ENCODE measurements at regions not wholly inside any gene's neighbourhood (a gene's known extent, or its start where the extent isn't known, plus 50 kb on each side); places are given as distances from the start of the nearest gene placed in this dataset.
"Not testable (repeated sequence)": the region's sequence is repeated elsewhere in the genome, so short reads cannot be mapped to it uniquely, and the experiment has no call there.

DNA sequence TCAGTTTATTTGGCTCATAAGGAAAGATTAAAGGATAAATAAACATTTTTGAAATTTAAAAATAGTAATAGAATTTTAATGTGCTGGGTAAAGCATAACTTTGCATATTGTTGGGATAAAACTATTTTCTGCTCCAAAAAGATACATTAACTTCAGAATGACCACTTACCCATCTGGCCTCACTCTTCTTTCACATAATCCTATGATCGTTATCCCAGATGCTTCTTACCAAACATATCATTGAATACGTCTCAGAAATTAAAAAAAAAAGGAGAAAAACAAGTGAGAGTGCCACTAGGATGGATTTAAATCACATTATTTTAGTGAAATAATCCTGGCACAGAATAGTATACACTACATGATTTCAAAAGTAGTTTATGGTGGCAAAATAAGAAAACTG is 677.5 kb upstream of the ZWINT start:
- intact Hi-C loops (cut with micrococcal nuclease): no loop called here
- Histone ChIP-seq H3K4me1 (no peaks in the 10 kb centered on the region), H3K27ac (replicated peaks) (no peak overlapping the region), H3K36me3 (no peaks in the 10 kb centered on the region), H3K27me3 (ENCODE audit: low read depth) (no peaks in the 10 kb centered on the region), H3K9me3 (replicated peaks) (no peaks in the 10 kb centered on the region), H3K4me3 (no peak overlapping the region)
- no peak for DNase-seq
- TF ChIP-seq, protein P1, sequence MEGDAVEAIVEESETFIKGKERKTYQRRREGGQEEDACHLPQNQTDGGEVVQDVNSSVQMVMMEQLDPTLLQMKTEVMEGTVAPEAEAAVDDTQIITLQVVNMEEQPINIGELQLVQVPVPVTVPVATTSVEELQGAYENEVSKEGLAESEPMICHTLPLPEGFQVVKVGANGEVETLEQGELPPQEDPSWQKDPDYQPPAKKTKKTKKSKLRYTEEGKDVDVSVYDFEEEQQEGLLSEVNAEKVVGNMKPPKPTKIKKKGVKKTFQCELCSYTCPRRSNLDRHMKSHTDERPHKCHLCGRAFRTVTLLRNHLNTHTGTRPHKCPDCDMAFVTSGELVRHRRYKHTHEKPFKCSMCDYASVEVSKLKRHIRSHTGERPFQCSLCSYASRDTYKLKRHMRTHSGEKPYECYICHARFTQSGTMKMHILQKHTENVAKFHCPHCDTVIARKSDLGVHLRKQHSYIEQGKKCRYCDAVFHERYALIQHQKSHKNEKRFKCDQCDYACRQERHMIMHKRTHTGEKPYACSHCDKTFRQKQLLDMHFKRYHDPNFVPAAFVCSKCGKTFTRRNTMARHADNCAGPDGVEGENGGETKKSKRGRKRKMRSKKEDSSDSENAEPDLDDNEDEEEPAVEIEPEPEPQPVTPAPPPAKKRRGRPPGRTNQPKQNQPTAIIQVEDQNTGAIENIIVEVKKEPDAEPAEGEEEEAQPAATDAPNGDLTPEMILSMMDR (IDR thresholded peaks at IDR 0.05; ENCODE audit: borderline replicate concordance): no peak

DNA sequence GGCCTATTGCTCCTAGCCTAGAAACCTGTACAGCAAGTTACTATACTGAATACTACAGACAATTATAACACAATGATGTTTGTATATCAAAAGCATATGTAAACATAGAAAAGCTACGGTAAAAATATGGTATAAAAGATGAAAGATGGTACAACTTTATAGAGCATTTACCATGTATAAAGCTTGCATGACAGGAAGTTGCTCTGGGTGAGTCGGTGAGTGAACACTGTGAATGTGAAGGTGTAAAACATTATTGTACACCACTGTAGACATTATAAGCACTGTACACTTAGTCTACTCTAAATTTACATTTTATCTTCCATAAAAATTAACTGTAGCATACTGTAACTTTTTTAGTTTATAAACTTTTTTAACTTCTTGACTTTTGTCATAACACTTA is 674.3 kb upstream of the ZWINT start:
- DNase-seq: no peak
- Histone ChIP-seq H3K9me3 (replicated peaks) (peaks cover 30% of the 10 kb centered on the region), H3K27me3 (ENCODE audit: low read depth) (no peaks in the 10 kb centered on the region), H3K36me3 (no peaks in the 10 kb centered on the region), H3K4me1 (no peaks in the 10 kb centered on the region), H3K27ac (replicated peaks) (no peak overlapping the region), H3K4me3 (no peak overlapping the region)
- intact Hi-C loops (cut with micrococcal nuclease): no loop called here
- TF ChIP-seq, protein P1 (IDR thresholded peaks at IDR 0.05; ENCODE audit: borderline replicate concordance): no peak

DNA sequence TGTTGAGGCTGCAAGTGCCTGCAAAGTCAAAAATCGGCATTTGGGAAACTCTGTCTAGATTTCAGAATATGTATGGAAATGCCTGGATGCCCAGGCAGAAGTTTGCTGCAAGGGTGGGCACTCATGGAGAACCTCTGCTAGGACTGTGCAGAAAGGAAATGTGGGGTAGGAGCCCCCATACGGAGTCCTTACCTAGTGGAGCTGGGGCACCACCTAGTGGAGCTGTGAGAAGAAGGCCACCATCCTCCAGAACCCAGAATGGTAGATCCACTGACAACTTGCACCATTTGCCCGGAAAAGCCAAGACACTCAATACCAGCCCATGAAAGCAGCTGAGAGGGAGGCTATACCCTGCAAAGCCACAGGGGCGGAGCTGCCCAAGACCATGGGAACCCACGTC is 671.2 kb upstream of the ZWINT start:
- H3K4me1 ChIP-seq; DNase-seq; H3K27me3 ChIP-seq (ENCODE audit: low read depth); H3K4me3 ChIP-seq; intact Hi-C loops (cut with micrococcal nuclease); H3K36me3 ChIP-seq; H3K27ac ChIP-seq (replicated peaks): not testable (repeated sequence)
- H3K9me3 ChIP-seq (replicated peaks): peaks cover 31% of the 10 kb centered on the region

DNA sequence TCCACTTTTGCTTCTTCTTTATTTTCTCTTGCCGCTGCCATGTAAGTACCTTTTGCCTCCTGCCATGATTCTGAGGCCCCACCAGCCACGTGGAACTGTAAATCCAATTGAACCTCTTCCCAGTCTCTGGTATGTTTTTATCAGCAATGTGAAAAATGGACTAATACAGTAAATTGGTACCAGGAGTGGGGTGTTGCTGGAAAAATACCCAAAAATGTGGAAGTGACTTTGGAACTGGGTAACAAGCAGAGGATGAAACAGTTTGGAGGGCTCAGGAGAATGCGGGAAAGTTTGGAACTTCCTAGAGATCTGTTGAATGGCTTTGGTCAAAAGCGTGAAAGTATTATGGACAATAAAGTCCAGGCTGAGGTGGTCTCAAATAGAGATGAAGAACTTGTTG is 670.3 kb upstream of the ZWINT start:
- H3K9me3 ChIP-seq (replicated peaks): peaks cover 31% of the 10 kb centered on the region
- H3K4me1 ChIP-seq: no peaks in the 10 kb centered on the region
- DNase-seq: no peak
- no peak overlapping the region for H3K4me3 ChIP-seq
- no peaks in the 10 kb centered on the region for H3K36me3 ChIP-seq
- no peaks in the 10 kb centered on the region for H3K27me3 ChIP-seq (ENCODE audit: low read depth)
- TF ChIP-seq, protein P1 (IDR thresholded peaks at IDR 0.05; ENCODE audit: borderline replicate concordance): no peak
- no peak overlapping the region for H3K27ac ChIP-seq (replicated peaks)
- intact Hi-C loops (cut with micrococcal nuclease): no loop called here

DNA sequence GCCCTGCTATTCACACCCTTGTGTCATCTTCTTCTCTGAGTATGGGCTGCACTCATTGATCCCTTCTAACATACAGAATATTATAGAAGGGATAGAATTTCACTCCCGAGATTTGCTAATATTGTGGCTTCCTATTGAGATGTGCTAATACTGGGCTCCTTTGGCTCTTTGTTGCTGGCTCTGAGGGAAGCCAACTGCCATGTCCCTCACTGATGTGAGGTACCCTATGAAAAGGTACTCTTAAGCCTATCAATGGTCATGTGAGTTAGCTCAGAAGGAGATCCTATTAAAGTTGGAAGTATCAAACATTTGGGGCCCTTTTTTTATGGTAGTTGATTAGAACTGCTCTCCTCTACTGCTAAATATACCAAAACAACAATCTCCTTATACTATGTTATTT is 665.2 kb upstream of the ZWINT start:
- H3K27ac ChIP-seq (replicated peaks): peak overlapping the region; percentile 10
- H3K27me3 ChIP-seq (ENCODE audit: low read depth): no peaks in the 10 kb centered on the region
- H3K4me3 ChIP-seq: peak overlapping the region; percentile 39
- TF ChIP-seq, protein P1 (IDR thresholded peaks at IDR 0.05; ENCODE audit: borderline replicate concordance): no peak
- intact Hi-C loops (cut with micrococcal nuclease): no loop called here
- DNase-seq: no peak
- no peaks in the 10 kb centered on the region for H3K36me3 ChIP-seq
- peaks cover 12% of the 10 kb centered on the region for H3K9me3 ChIP-seq (replicated peaks)
- H3K4me1 ChIP-seq: peaks cover 4% of the 10 kb centered on the region

DNA sequence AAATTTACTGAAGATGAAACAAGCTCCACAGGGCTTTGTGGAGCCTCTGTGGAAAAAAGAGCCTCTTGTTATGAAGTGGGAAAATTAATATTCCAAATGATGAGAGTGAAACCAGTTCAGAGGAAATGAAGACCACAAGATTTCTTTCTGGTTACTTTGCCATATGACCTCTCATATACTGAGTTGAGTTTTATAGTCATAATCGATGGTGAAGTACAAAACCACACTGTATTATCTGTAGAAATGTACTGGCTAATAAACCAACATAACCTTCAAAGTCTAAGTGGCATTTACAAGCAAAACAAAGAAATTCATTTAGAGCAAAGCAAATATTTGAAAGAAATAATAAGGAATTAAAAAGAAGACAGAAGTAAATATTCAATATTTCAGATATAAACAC is 662.6 kb upstream of the ZWINT start:
- Histone ChIP-seq H3K36me3 (no peaks in the 10 kb centered on the region), H3K4me1 (peaks cover 4% of the 10 kb centered on the region), H3K27me3 (ENCODE audit: low read depth) (no peaks in the 10 kb centered on the region), H3K27ac (replicated peaks) (no peak overlapping the region), H3K4me3 (no peak overlapping the region), H3K9me3 (replicated peaks) (peaks cover 9% of the 10 kb centered on the region)
- intact Hi-C loops (cut with micrococcal nuclease): no loop called here
- DNase-seq: no peak
- TF ChIP-seq, protein P1 (IDR thresholded peaks at IDR 0.05; ENCODE audit: borderline replicate concordance): no peak

Data from left ventricle myocardium inferior (tissue), 1 donor.